Adrenal gland (tissue), 5 donors: ENCODE measurements at regions not wholly inside any gene's neighbourhood (a gene's known extent, or its start where the extent isn't known, plus 50 kb on each side); places are given as distances from the start of the nearest gene placed in this dataset.

Experiments
- CTCF ChIP-seq, 6 experiments: fragments of 450-650 bp in 4 of 6; fragments of 200-600 bp in 2 of 6; sonication (generic) in 1 of 6; IDR thresholded peaks; 1 replicate in 5 of 6; 2 replicates in 1 of 6; pipeline versions ENCODE4 v1.5.1 to v1.8.0; 2016 to 2021; ENCODE audit warnings: antibody characterized with exemption in 6 of 6, mild to moderate bottlenecking in 2 of 6, moderate library complexity in 1 of 6
- POLR2A ChIP-seq, 2 donors: fragments of 450-650 bp; IDR thresholded peaks; one replicate each; pipeline ENCODE4 v1.6.1; 2017; ENCODE audit warnings: antibody characterized with exemption in 2 of 2, mild to moderate bottlenecking in 2 of 2, moderate library complexity in 1 of 2
- donor health status: DM: no; HTN: no; CAD: no.

DNA sequence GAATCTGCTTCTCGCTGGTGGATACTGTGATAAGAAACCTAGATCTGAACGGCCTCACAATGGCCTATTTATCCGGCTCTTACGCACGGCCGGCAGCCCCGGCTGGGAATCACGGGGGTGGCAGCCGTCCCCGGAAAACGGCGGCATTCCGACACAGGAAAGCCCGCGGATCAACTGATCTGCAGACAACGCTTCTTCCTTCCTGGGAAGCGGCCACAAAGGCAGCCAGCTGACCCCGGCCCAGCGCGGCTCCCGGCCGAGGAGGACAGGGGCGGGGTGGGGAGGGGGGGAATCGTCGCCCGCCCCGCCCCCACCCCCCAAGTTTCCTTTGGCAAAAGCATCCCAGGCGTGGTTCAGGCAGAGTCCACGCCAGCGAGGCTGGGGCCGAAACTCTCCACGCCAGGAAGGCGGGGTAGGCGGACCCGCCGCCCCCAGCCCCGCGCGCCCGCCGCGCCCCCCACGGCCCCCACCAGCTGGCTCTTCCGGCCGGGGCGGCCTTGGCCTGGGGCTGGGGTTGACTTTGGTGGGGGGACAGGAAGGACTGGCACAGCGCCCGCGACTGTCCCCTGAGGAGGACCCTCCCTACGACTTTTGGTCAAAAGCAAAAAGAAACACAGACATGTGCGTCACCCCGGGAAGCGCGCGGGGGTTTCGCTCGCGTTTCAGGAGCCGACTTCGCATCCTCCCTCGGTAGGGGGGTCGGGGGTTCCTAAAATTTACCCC, 247.7 kb upstream of the ANKRD55 start:
- TF ChIP-seq POLR2A (IDR thresholded peaks at IDR 0.05) (peak in 1 of 2 donors; percentile 57), CTCF (IDR thresholded peaks at IDR 0.05) (no peak)
